ENCODE measurements at regions not wholly inside any gene's neighbourhood (a gene's known extent, or its start where the extent isn't known, plus 50 kb on each side); places are given as distances from the start of the nearest gene placed in this dataset.

DNA sequence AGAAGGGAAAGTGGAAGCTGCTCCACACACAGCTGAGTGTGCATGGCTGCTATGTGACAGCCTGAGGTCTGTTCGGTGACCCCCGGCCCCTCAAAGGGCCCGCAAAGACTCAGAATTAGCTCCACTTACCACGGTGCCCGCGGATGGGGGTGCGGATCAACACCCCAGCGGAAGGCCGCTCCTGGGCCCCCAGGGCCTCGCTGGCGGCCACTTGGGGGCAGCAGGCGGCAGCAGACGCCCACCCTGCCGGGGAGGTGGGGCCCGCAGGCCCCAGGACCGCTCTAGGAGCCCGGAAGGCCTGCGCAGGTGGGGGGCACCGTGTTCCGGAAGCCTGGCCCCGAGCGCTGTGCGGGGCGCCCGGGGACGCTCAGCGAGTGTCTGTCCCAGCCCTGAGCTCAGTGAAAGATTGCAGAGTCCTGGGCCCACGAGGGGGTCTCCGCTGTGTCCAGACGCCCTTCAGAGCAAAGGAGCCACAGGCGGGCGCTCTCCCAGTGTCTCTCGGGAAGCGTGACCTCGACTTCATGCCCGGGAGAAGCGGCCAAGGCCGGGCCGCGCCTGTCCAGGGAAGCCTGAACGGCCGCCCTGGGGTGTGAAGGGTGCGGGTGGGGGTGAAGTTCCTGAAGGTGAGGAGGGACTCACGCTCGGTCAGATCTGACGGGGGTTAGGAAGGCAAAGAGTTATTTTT, 118.7 kb downstream of the VAPA start:
- TF ChIP-seq, protein P1, sequence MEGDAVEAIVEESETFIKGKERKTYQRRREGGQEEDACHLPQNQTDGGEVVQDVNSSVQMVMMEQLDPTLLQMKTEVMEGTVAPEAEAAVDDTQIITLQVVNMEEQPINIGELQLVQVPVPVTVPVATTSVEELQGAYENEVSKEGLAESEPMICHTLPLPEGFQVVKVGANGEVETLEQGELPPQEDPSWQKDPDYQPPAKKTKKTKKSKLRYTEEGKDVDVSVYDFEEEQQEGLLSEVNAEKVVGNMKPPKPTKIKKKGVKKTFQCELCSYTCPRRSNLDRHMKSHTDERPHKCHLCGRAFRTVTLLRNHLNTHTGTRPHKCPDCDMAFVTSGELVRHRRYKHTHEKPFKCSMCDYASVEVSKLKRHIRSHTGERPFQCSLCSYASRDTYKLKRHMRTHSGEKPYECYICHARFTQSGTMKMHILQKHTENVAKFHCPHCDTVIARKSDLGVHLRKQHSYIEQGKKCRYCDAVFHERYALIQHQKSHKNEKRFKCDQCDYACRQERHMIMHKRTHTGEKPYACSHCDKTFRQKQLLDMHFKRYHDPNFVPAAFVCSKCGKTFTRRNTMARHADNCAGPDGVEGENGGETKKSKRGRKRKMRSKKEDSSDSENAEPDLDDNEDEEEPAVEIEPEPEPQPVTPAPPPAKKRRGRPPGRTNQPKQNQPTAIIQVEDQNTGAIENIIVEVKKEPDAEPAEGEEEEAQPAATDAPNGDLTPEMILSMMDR (conservative IDR thresholded peaks at IDR 0.05; ENCODE audit: low read depth) = no peak
- H3K27ac ChIP-seq = no peak overlapping the region
- no peak for DNase-seq (ENCODE audit: low spot score)
- POLR2A ChIA-PET (ENCODE audit: low non-redundant PET) = no interaction called here
- CTCF ChIA-PET = interaction anchor here (0.7 kb wide), 1 partner anchor 278 kb away, joined by 3 read pairs; no protein-coding TSS in a partner anchor

DNA sequence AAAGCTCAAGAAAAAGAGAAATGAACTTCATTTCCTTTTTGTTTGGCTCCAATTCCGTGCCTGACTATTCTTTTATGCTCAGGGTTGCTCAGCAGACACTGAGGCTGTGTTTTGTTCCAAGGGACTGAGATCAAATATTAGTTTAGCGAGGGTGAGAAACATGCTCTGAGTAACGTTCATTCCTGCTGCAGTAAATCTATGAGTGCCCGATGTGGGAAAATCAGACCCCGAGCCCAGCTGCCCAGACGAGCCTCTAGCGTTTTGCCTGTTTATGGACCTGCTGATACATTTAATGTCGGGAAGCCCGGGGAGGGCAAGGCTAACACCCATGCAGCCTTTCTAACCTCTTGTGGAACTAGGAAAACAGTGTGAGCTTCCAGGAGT, 119.2 kb downstream of the VAPA start:
- TF ChIP-seq, protein P1 (conservative IDR thresholded peaks at IDR 0.05; ENCODE audit: low read depth) = no peak
- CTCF ChIA-PET = no interaction called here
- no peak overlapping the region for H3K27ac ChIP-seq
- POLR2A ChIA-PET (ENCODE audit: low non-redundant PET) = no interaction called here
- DNase-seq (ENCODE audit: low spot score) = no peak

DNA sequence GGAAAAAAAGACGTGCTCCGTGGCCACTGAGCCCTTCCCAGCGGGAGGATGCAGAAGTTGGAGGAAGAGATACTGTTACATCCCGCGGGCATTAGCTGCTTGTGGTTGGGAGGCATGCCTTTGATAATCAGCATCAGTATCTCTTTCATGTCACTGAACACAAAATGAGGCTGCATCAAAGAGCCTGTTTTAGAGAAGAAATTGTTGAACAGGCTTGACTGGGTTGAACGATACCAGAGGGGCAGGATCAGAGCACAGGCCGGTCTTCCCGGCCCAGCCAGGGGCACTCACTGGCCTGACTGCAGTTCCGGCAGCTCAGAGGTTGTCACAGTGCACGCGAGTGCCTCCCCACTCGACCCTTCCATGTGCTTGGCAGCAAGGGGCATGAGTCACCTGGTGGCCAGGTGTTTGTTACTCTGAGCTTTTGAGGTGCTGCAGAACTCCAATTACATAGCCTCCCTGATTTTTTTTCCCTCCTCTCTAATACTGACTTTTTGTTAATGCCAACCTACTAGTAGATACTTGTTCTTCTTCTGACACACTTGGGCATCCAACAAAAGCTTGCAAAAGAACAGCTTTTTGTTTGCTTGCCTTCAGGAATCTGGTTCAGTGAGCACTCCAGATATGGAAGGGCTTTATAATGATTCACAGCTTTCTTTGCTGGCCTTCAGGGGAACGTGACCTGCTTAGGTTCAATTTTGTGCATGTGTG, 121.6 kb downstream of the VAPA start:
- peak overlapping the region; percentile 82 for H3K27ac ChIP-seq
- DNase-seq (ENCODE audit: low spot score) = peak; percentile 79
- POLR2A ChIA-PET (ENCODE audit: low non-redundant PET) = no interaction called here
- TF ChIP-seq, protein P1 (conservative IDR thresholded peaks at IDR 0.05; ENCODE audit: low read depth) = no peak
- CTCF ChIA-PET = interaction anchor here (0.6 to 0.7 kb wide), 2 partner anchors 282 to 415 kb away, joined by 3 read pairs; no protein-coding TSS in a partner anchor

DNA sequence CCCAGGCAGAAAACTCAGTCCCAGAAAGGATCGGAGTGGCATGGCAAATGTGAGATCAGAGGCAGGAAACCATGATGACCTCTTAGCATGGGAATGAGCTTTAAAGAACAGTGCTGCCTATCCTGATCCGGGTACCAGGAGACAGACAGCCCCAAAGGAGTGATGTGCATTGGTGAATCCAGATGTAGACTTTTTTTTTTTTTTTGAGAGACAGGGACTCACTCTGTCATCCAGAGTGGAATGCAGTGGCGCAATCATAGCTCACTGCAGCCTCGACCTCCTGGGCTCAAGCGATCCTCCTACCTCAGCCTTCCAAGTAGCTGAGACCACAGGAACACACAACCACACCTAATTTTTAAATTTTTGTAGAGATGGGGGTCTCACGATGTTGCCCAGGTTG, 122.7 kb downstream of the VAPA start:
- no peak for DNase-seq (ENCODE audit: low spot score)
- CTCF ChIA-PET = no interaction called here
- H3K27ac ChIP-seq = no peak overlapping the region
- TF ChIP-seq, protein P1 (conservative IDR thresholded peaks at IDR 0.05; ENCODE audit: low read depth) = no peak
- POLR2A ChIA-PET (ENCODE audit: low non-redundant PET) = no interaction called here

DNA sequence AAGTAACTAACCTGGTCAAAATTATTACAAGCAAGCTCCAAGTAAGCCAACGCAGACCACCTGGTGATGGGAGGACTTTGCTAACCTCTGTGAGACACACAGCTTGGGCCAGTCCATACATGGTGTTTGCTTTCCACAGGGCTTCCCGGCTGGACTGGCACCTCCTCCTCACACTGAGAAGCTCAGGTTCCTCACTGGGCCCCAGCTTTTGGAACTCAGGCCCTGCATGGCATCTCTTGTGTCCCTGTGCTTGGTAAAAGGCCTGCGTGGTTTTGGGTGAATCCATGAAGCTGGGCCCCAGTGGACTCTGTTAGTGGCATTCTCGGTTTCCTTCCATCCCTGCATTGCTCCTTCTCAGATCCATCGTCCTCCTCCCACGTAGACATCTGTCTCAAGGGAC, 123.4 kb downstream of the VAPA start:
- TF ChIP-seq, protein P1 (conservative IDR thresholded peaks at IDR 0.05; ENCODE audit: low read depth) = no peak
- DNase-seq (ENCODE audit: low spot score) = no peak
- no peak overlapping the region for H3K27ac ChIP-seq
- ChIA-PET POLR2A (ENCODE audit: low non-redundant PET) (no interaction called here), CTCF (no interaction called here)

DNA sequence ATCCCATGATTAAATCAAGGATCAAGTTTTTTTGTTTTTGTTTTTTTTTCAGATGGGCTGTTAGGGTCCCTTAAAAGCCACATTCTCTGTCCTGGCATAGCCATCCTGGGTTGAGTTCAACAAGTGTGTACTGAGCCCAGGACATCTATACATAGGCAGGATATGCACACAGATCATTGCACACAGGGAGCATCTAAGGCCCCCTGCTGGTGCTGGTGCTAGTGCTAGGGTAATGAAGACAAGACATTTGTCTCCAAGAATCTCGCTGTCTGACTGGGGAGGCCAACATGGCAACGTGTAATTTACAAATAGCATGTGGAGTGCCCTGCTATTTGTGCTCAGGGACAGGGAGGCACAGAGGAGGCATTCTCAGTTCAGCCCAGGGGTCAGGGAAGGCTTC, 124.5 kb downstream of the VAPA start:
- CTCF ChIA-PET = interaction anchor here (0.7 kb wide), 1 partner anchor 44 kb away, joined by 3 read pairs; no protein-coding TSS in a partner anchor

More for the DNA sequence above, 124.5 kb downstream of the VAPA start:
- no peak overlapping the region for H3K27ac ChIP-seq
- TF ChIP-seq, protein P1 (conservative IDR thresholded peaks at IDR 0.05; ENCODE audit: low read depth) = no peak
- POLR2A ChIA-PET (ENCODE audit: low non-redundant PET) = no interaction called here
- no peak for DNase-seq (ENCODE audit: low spot score)
